ENCODE measurements at regions not wholly inside any gene's neighbourhood (a gene's known extent, or its start where the extent isn't known, plus 50 kb on each side); places are given as distances from the start of the nearest gene placed in this dataset.

GRCh38 chr6:74973591-74973990, 232.3 kb downstream of the COL12A1 start:
- H3K4me3 ChIP-seq (ENCODE audit: insufficient read depth, low read depth, low read length) = no peak overlapping the region
- H3K36me3 ChIP-seq (replicated peaks; ENCODE audit: control insufficient read depth, insufficient read depth, low read length) = no peaks in the 10 kb centered on the region
- DNase-seq = no peak
- H3K27me3 ChIP-seq (ENCODE audit: control insufficient read depth, insufficient read depth, low read length) = no peaks in the 10 kb centered on the region

GRCh38 chr6:74971633-74972032, 234.2 kb downstream of the COL12A1 start:
- no peak for DNase-seq
- H3K27me3 ChIP-seq (ENCODE audit: control insufficient read depth, insufficient read depth, low read length) = no peaks in the 10 kb centered on the region
- H3K4me3 ChIP-seq (ENCODE audit: insufficient read depth, low read depth, low read length) = no peak overlapping the region
- H3K36me3 ChIP-seq (replicated peaks; ENCODE audit: control insufficient read depth, insufficient read depth, low read length) = no peaks in the 10 kb centered on the region

- H3K4me3 ChIP-seq (ENCODE audit: insufficient read depth, low read depth, low read length) = no peak overlapping the region
- H3K36me3 ChIP-seq (replicated peaks; ENCODE audit: control insufficient read depth, insufficient read depth, low read length) = no peaks in the 10 kb centered on the region
- H3K27me3 ChIP-seq (ENCODE audit: control insufficient read depth, insufficient read depth, low read length) = no peaks in the 10 kb centered on the region
- DNase-seq = no peak
Measured at GRCh38 chr6:74969591-74970267, 236.1 kb downstream of the COL12A1 start.

GRCh38 chr6:74967821-74968220, 238.0 kb downstream of the COL12A1 start:
- H3K27me3 ChIP-seq (ENCODE audit: control insufficient read depth, insufficient read depth, low read length) = no peaks in the 10 kb centered on the region
- no peak for DNase-seq
- no peak overlapping the region for H3K4me3 ChIP-seq (ENCODE audit: insufficient read depth, low read depth, low read length)
- H3K36me3 ChIP-seq (replicated peaks; ENCODE audit: control insufficient read depth, insufficient read depth, low read length) = no peaks in the 10 kb centered on the region

- H3K4me3 ChIP-seq (ENCODE audit: insufficient read depth, low read depth, low read length) = no peak overlapping the region
- no peaks in the 10 kb centered on the region for H3K27me3 ChIP-seq (ENCODE audit: control insufficient read depth, insufficient read depth, low read length)
- H3K36me3 ChIP-seq (replicated peaks; ENCODE audit: control insufficient read depth, insufficient read depth, low read length) = no peaks in the 10 kb centered on the region
- no peak for DNase-seq
Measured at GRCh38 chr6:74966712-74967111, 239.1 kb downstream of the COL12A1 start.

GRCh38 chr6:74964871-74965441, 240.9 kb downstream of the COL12A1 start:
- Histone ChIP-seq H3K4me3 (ENCODE audit: insufficient read depth, low read depth, low read length) (no peak overlapping the region), H3K36me3 (replicated peaks; ENCODE audit: control insufficient read depth, insufficient read depth, low read length) (no peaks in the 10 kb centered on the region), H3K27me3 (ENCODE audit: control insufficient read depth, insufficient read depth, low read length) (no peaks in the 10 kb centered on the region)
- no peak for DNase-seq

GRCh38 chr6:74956559-74957428, 249.1 kb downstream of the COL12A1 start:
- no peak for DNase-seq
- no peak overlapping the region for H3K4me3 ChIP-seq (ENCODE audit: insufficient read depth, low read depth, low read length)
- H3K36me3 ChIP-seq (replicated peaks; ENCODE audit: control insufficient read depth, insufficient read depth, low read length) = no peaks in the 10 kb centered on the region
- no peaks in the 10 kb centered on the region for H3K27me3 ChIP-seq (ENCODE audit: control insufficient read depth, insufficient read depth, low read length)

GRCh38 chr6:74953708-74954107, 252.1 kb downstream of the COL12A1 start:
- no peak for DNase-seq
- no peaks in the 10 kb centered on the region for H3K36me3 ChIP-seq (replicated peaks; ENCODE audit: control insufficient read depth, insufficient read depth, low read length)
- H3K27me3 ChIP-seq (ENCODE audit: control insufficient read depth, insufficient read depth, low read length) = no peaks in the 10 kb centered on the region
- no peak overlapping the region for H3K4me3 ChIP-seq (ENCODE audit: insufficient read depth, low read depth, low read length)

- DNase-seq = no peak
- Histone ChIP-seq H3K36me3 (replicated peaks; ENCODE audit: control insufficient read depth, insufficient read depth, low read length) (no peaks in the 10 kb centered on the region), H3K27me3 (ENCODE audit: control insufficient read depth, insufficient read depth, low read length) (no peaks in the 10 kb centered on the region), H3K4me3 (ENCODE audit: insufficient read depth, low read depth, low read length) (no peak overlapping the region)
Measured at GRCh38 chr6:74946961-74947360, 258.9 kb downstream of the COL12A1 start.

- DNase-seq = no peak
- Histone ChIP-seq H3K36me3 (replicated peaks; ENCODE audit: control insufficient read depth, insufficient read depth, low read length) (no peaks in the 10 kb centered on the region), H3K4me3 (ENCODE audit: insufficient read depth, low read depth, low read length) (no peak overlapping the region), H3K27me3 (ENCODE audit: control insufficient read depth, insufficient read depth, low read length) (no peaks in the 10 kb centered on the region)
Measured at GRCh38 chr6:74942130-74942529, 263.7 kb downstream of the COL12A1 start.

GRCh38 chr6:74941424-74941823, 264.4 kb downstream of the COL12A1 start:
- Histone ChIP-seq H3K36me3 (replicated peaks; ENCODE audit: control insufficient read depth, insufficient read depth, low read length) (no peaks in the 10 kb centered on the region), H3K27me3 (ENCODE audit: control insufficient read depth, insufficient read depth, low read length) (no peaks in the 10 kb centered on the region), H3K4me3 (ENCODE audit: insufficient read depth, low read depth, low read length) (no peak overlapping the region)
- DNase-seq = no peak

- DNase-seq = no peak
- H3K4me3 ChIP-seq (ENCODE audit: insufficient read depth, low read depth, low read length) = no peak overlapping the region
- H3K27me3 ChIP-seq (ENCODE audit: control insufficient read depth, insufficient read depth, low read length) = no peaks in the 10 kb centered on the region
- H3K36me3 ChIP-seq (replicated peaks; ENCODE audit: control insufficient read depth, insufficient read depth, low read length) = no peaks in the 10 kb centered on the region
Measured at GRCh38 chr6:74939721-74940620, 265.9 kb downstream of the COL12A1 start.

- DNase-seq = no peak
- no peaks in the 10 kb centered on the region for H3K36me3 ChIP-seq (replicated peaks; ENCODE audit: control insufficient read depth, insufficient read depth, low read length)
- H3K4me3 ChIP-seq (ENCODE audit: insufficient read depth, low read depth, low read length) = no peak overlapping the region
- no peaks in the 10 kb centered on the region for H3K27me3 ChIP-seq (ENCODE audit: control insufficient read depth, insufficient read depth, low read length)
Measured at GRCh38 chr6:74939151-74939708, 266.6 kb downstream of the COL12A1 start.

- no peak for DNase-seq
- H3K36me3 ChIP-seq (replicated peaks; ENCODE audit: control insufficient read depth, insufficient read depth, low read length) = no peaks in the 10 kb centered on the region
- H3K4me3 ChIP-seq (ENCODE audit: insufficient read depth, low read depth, low read length) = no peak overlapping the region
- H3K27me3 ChIP-seq (ENCODE audit: control insufficient read depth, insufficient read depth, low read length) = no peaks in the 10 kb centered on the region
Measured at GRCh38 chr6:74937936-74938335, 267.9 kb downstream of the COL12A1 start.

Measured in H7 (cell line).